T47D (cell line): ENCODE measurements at regions not wholly inside any gene's neighbourhood (a gene's known extent, or its start where the extent isn't known, plus 50 kb on each side); places are given as distances from the start of the nearest gene placed in this dataset.

Source experiments
- DNase-seq, 2 experiments: peaks; one replicate each; pipeline versions ENCODE4 v3.0.0 to v3.0.0-alpha.2; 2011 to 2012; ENCODE audit warnings: low read depth in 1 of 2, low spot score in 1 of 2
- JUND ChIP-seq: IDR thresholded peaks from 2 replicates; pipeline ENCODE4 v1.6.1; 2012; ENCODE audit warnings: low read depth
- in situ Hi-C: cut with HindIII; loops from 2 replicates; pipeline ENCODE4 v1.10.0; 2016; ENCODE audit warnings: low sequenced_read_pairs, low pct_unique_long_range_greater_than_20kb

GRCh38 chr13:73681779-73682178, 452.4 kb downstream of the KLF12 start:
- no peak for TF ChIP-seq JUND
- DNase-seq: no peak
- in situ Hi-C loops: no loop called here

- DNase-seq: no peak
- in situ Hi-C loops: no loop called here
- TF ChIP-seq JUND: no peak
Observed at GRCh38 chr13:73681015-73681414, 453.2 kb downstream of the KLF12 start.

DNA sequence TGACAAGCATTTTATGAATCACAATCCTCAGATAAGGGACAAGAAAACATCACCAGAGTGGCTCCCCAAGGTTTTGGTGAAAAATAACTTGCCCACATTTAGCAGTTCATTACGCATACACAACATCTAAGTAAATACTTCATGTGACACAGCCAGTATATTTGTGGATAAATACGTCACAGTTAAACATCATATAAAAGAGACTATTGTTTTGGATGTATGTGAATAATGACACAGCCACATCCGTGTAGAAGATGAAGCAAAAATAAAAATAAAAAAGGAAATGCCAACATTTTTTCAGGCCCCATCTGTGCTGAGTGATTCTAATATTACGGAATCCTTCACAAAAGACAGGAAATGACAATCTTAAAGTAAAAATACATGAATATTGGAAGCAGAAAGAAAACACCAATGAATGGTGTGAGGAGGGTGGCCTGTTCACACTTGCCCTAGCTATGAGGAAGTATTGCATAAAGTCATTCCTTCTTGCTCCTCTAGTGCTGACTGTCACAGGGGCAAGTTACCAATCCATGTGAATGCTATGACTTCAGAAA, 457.1 kb downstream of the KLF12 start:
- in situ Hi-C loops: no loop called here
- DNase-seq: peak in 1 of 2 experiments; percentile 4
- no peak for TF ChIP-seq JUND

GRCh38 chr13:73676550-73677047, 457.6 kb downstream of the KLF12 start:
- DNase-seq: no peak
- in situ Hi-C loops: no loop called here
- TF ChIP-seq JUND: no peak

GRCh38 chr13:73675821-73676220, 458.4 kb downstream of the KLF12 start:
- in situ Hi-C loops: no loop called here
- DNase-seq: no peak
- TF ChIP-seq JUND: no peak

- in situ Hi-C loops: no loop called here
Observed at GRCh38 chr13:73674570-73674969, 459.6 kb downstream of the KLF12 start.

GRCh38 chr13:73673931-73674330, 460.3 kb downstream of the KLF12 start:
- no peak for DNase-seq
- TF ChIP-seq JUND: no peak
- in situ Hi-C loops: no loop called here

More at GRCh38 chr13:73674570-73674969, 459.6 kb downstream of the KLF12 start:
- no peak for DNase-seq
- TF ChIP-seq JUND: no peak

DNA sequence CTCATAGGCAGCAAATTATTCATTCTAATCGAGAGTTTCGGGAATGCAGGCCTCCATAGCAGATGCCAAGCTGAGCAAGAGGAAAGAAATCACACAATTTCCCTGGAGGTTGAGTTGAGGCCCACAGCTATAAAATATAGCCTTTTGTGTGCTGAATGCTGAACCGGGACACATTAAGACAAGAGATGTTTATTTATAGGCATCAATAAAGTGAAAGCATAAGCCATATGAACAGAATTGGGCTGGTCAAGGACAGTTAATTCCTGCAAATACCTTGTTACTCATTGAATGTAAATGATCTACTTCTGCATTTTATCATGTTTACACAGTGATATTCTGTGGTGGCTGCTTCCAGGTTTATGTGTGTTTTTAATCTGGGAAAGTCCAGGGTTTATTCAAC, 461.7 kb downstream of the KLF12 start:
- in situ Hi-C loops: no loop called here
- TF ChIP-seq JUND: no peak
- DNase-seq: no peak

DNA sequence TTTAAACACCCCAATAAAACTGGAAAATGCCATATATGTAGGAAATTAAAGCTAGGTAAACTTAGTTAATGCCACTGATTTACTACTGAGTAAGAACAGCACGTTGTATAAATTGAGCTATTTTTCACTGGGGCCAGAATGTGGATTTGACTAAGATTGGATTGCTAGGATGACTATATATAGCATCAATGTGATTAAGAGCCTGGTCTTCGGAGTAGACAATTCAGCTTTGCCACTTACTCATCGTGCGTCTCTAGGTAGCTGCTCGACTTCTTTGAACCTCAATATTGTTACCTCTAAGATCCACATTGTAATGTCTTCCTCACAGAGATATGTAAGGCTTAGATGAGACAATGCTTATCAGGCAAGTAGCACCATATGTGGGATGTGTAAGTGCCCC, 462.5 kb downstream of the KLF12 start:
- TF ChIP-seq JUND: no peak
- no peak for DNase-seq
- in situ Hi-C loops: no loop called here

DNA sequence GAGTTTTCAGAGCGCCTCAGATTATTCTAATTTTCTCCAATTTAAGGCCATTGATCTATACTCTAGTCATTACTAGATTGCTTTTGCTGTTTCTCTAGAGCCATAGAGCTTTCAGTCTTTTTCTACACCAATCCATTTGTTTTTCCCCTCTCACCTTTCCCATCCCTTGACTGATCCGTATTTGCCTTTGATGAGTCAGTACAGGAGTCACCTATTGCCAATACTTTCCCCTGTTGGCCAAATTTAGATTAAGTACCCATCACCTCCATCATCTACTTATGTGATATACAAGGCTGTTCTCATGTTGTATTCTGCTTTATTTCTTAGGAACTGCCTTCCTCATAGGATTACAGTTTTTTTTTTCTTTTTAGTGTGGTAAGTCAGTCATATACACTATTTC, 463.2 kb downstream of the KLF12 start:
- TF ChIP-seq JUND: no peak
- in situ Hi-C loops: no loop called here
- no peak for DNase-seq

DNA sequence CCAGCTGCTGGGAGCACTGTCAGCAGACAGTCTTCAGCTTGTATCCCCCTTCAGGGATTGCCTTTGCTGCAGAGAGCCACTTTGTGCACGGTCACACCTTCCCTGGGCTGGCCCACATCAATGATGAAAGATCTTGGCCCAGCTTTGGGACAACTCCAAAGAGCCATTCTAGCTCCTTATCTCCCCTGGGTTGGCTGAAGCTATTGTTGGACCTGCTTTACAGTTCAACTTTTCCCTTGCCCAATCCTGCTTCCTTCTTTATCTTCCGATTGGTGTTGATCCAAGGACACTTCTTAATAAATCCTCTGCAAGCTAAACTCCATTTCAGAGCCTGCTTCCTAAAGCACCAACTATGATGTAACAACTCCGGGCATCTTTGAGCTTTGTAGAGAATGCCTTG, 466.4 kb downstream of the KLF12 start:
- in situ Hi-C loops: no loop called here
- DNase-seq: no peak
- no peak for TF ChIP-seq JUND

DNA sequence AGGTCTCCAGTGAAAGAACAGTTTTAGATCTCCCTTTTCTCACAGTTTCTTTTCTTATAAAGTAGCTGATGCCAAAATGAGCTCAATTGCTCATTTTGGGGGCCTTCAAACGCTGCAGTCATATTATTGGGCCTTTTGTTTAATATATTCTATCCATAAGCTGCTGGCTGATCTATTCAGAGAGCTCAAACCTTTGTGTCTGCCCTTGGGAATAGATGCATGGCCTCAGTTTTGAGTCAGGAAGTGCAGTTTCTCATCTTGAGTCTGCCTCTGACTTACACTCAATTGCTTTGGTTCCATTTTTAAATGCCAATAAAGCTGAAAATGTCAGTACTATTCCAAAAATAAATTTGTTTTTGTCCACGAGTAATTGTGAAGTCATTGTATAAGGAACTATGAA, 468.9 kb downstream of the KLF12 start:
- DNase-seq: no peak
- in situ Hi-C loops: no loop called here
- TF ChIP-seq JUND: no peak

DNA sequence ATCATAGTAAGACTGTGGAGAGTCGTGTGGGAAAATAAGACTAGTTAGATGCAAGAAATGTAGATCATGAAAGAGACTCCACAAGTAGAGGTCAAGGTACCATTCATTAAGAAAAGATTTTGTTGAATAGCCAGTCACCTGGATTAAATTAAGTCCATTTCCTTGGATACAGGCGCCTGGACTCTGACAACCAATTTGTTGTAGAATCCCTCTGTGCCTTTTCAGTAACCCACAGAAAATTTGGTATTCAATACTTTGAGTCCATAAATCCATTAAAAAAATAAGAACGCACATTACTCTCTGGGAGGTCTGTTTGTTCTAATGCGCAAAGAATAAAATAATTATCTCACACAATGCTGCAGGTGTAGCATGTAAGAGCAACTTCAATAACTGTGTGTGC, 469.4 kb downstream of the KLF12 start:
- DNase-seq: no peak
- no peak for TF ChIP-seq JUND
- in situ Hi-C loops: no loop called here

DNA sequence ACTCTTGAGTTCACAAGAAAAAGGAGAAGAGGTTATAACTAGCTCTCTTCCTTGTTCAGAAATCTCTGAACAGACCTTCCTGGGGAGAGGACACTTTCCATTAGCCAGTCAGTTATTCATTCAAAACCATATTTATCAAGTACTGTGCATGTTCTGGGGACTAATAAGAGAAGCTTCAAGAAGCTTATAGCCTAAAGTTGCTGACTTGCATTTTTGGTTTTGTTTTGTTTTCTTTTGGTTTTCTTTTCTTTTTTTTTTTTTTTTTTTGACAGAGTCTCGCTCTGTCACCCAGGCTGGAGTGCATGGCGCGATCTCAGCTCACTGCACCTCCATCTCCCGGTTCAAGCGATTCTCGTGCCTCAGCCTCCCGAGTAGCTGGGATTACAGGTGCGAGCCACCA, 471.4 kb downstream of the KLF12 start:
- in situ Hi-C loops: no loop called here
- TF ChIP-seq JUND: no peak
- no peak for DNase-seq
